Spleen (tissue), 11 donors: ENCODE measurements at regions not wholly inside any gene's neighbourhood (a gene's known extent, or its start where the extent isn't known, plus 50 kb on each side); places are given as distances from the start of the nearest gene placed in this dataset.

Source experiments
- DNase-seq: peaks from one replicate; pipeline ENCODE4 v3.0.0-alpha.2; 2020
- H3K27ac ChIP-seq, 8 donors: fragments of 200-600 bp; sonication (generic) in 7 of 8; 1 replicate in 4 of 8; 2 replicates in 4 of 8; pipeline versions ENCODE4 v1.5.0 to v1.8.0; 2016 to 2021; ENCODE audit warnings: inconsistent platforms in 4 of 8, mild to moderate bottlenecking in 4 of 8, moderate library complexity in 1 of 8
- H3K27me3 ChIP-seq, 7 donors: fragments of 200-600 bp; sonication (generic) in 6 of 7; replicated peaks in 1 of 7; 1 replicate in 4 of 7; 2 replicates in 3 of 7; pipeline versions ENCODE4 v1.5.0 to v1.8.0; 2016 to 2021; ENCODE audit warnings: inconsistent platforms in 3 of 7, mild to moderate bottlenecking in 1 of 7
- H3K36me3 ChIP-seq, 6 donors: fragments of 200-600 bp; sonication (generic) in 5 of 6; 1 replicate in 4 of 6; 2 replicates in 2 of 6; pipeline versions ENCODE4 v1.5.0 to v1.8.0; 2016 to 2021; ENCODE audit warnings: inconsistent platforms in 2 of 6
- H3K4me1 ChIP-seq, 6 donors: fragments of 200-600 bp; sonication (generic) in 5 of 6; 1 replicate in 3 of 6; 2 replicates in 3 of 6; pipeline versions ENCODE4 v1.5.0 to v1.8.0; 2016 to 2021; ENCODE audit warnings: inconsistent platforms in 3 of 6
- H3K4me3 ChIP-seq, 8 donors: fragments of 200-600 bp; sonication (generic) in 7 of 8; 1 replicate in 4 of 8; 2 replicates in 4 of 8; pipeline versions ENCODE4 v1.5.0 to v1.8.0; 2016 to 2021; ENCODE audit warnings: inconsistent platforms in 4 of 8, mild to moderate bottlenecking in 4 of 8, moderate library complexity in 2 of 8
- H3K9me3 ChIP-seq, 8 donors: fragments of 200-600 bp; sonication (generic) in 7 of 8; 1 replicate in 4 of 8; 2 replicates in 4 of 8; pipeline versions ENCODE4 v1.5.0 to v1.8.0; 2016 to 2021; ENCODE audit warnings: inconsistent platforms in 4 of 8
- CTCF ChIP-seq, 11 experiments: fragments of 200-600 bp in 7 of 11; fragments of 450-650 bp in 4 of 11; sonication (generic) in 4 of 11; IDR thresholded peaks in 8 of 11; conservative IDR thresholded peaks in 3 of 11; 1 replicate in 7 of 11; 2 replicates in 4 of 11; pipeline versions ENCODE4 v1.4.0 to v1.8.0; 2016 to 2021; ENCODE audit warnings: antibody characterized with exemption in 11 of 11, inconsistent platforms in 4 of 11, mild to moderate bottlenecking in 1 of 11
- POLR2A ChIP-seq, 3 donors: fragments of 450-650 bp; IDR thresholded peaks; one replicate each; pipeline ENCODE4 v1.5.1; 2017; ENCODE audit warnings: antibody characterized with exemption in 3 of 3, mild to moderate bottlenecking in 1 of 3
- POLR2AphosphoS5 ChIP-seq, 3 donors: sonication (generic); formaldehyde crosslinking; IDR thresholded peaks; one replicate each; pipeline ENCODE4 v1.5.1; 2017; ENCODE audit warnings: antibody characterized with exemption in 3 of 3
- WGBS, 5 donors: extraction: QIAGEN DNeasy Blood & Tissue Kit in 3 of 5; methylation state at CpG; one replicate each; pipeline versions ENCODE4 v1.1.5 to v1.1.7; 2013 to 2018; 5-methylcytosine and 5-hydroxymethylcytosine counted together
- intact Hi-C: fragments of 100-400 bp; cut with DNase I; formaldehyde crosslinking; loops from one replicate; pipeline ENCODE4 v1.15.0; 2023; ENCODE audit warnings: low total_unique reads
- donor health status: healthy with polysubstance abuse.
- donor health status: DM: no; HTN: no; CAD: no; lungs with moderate emphysema.
- donor health status: DM: no; HTN: no; CAD: no.
- donor health status: Bipolar disorder and iron deficiency.
- donor health status: healthy.
- donor health status: DM: no; HTN: no; CAD: no.
- donor health status: DM: yes; HTN: yes; CAD: no.

GRCh38 chr2:151048331-151049054 is 213.2 kb downstream of the RBM43 start:
- H3K36me3 ChIP-seq: no peaks in the 10 kb centered on the region
- 84 to 90% (median 89%) methylated on average over 6 of the region's 6 CpGs for WGBS, 5 donors
- no peaks in the 10 kb centered on the region for H3K27me3 ChIP-seq
- TF ChIP-seq CTCF (IDR thresholded peaks at IDR 0.05 in 8 of 11, conservative IDR thresholded peaks at IDR 0.05 in 3 of 11) (no peak), POLR2A (IDR thresholded peaks at IDR 0.05) (no peak), POLR2AphosphoS5 (IDR thresholded peaks at IDR 0.05) (no peak)
- no peak overlapping the region for H3K4me3 ChIP-seq
- peaks cover 0 to 5% (median 0%) of the 10 kb centered on the region in 6 donors for H3K4me1 ChIP-seq
- H3K27ac ChIP-seq: no peak overlapping the region
- intact Hi-C loops: no loop called here
- H3K9me3 ChIP-seq: peaks cover 0 to 4% (median 0%) of the 10 kb centered on the region in 8 donors
- DNase-seq: no peak

- Histone ChIP-seq H3K4me1 (no peaks in the 10 kb centered on the region), H3K36me3 (no peaks in the 10 kb centered on the region), H3K27ac (no peak overlapping the region), H3K4me3 (no peak overlapping the region), H3K9me3 (peaks cover 0 to 4% (median 0%) of the 10 kb centered on the region in 8 donors), H3K27me3 (no peaks in the 10 kb centered on the region)
- TF ChIP-seq CTCF (IDR thresholded peaks at IDR 0.05 in 8 of 11, conservative IDR thresholded peaks at IDR 0.05 in 3 of 11) (no peak), POLR2A (IDR thresholded peaks at IDR 0.05) (no peak), POLR2AphosphoS5 (IDR thresholded peaks at IDR 0.05) (no peak)
- WGBS, 5 donors: 80 to 87% (median 84%) methylated on average over 5 of the region's 5 CpGs
- intact Hi-C loops: no loop called here
- DNase-seq: no peak
Observed at GRCh38 chr2:151043484-151043883, 218.2 kb downstream of the RBM43 start.

GRCh38 chr2:151042964-151043363 is 218.7 kb downstream of the RBM43 start:
- Histone ChIP-seq H3K36me3 (no peaks in the 10 kb centered on the region), H3K4me3 (no peak overlapping the region), H3K4me1 (no peaks in the 10 kb centered on the region), H3K27ac (no peak overlapping the region), H3K9me3 (peaks cover 0 to 4% (median 0%) of the 10 kb centered on the region in 8 donors), H3K27me3 (no peaks in the 10 kb centered on the region)
- WGBS, 5 donors: 87 to 97% (median 94%) methylated on average over 2 of the region's 2 CpGs
- DNase-seq: no peak
- intact Hi-C loops: no loop called here
- TF ChIP-seq CTCF (IDR thresholded peaks at IDR 0.05 in 8 of 11, conservative IDR thresholded peaks at IDR 0.05 in 3 of 11): no peak
- TF ChIP-seq POLR2A (IDR thresholded peaks at IDR 0.05): no peak
- no peak for TF ChIP-seq POLR2AphosphoS5 (IDR thresholded peaks at IDR 0.05)

GRCh38 chr2:151040039-151040438 is 221.6 kb downstream of the RBM43 start:
- Histone ChIP-seq H3K36me3 (no peaks in the 10 kb centered on the region), H3K27ac (no peak overlapping the region), H3K9me3 (peaks cover 0 to 4% (median 0%) of the 10 kb centered on the region in 8 donors), H3K4me3 (no peak overlapping the region), H3K4me1 (no peaks in the 10 kb centered on the region), H3K27me3 (no peaks in the 10 kb centered on the region)
- DNase-seq: no peak
- 81 to 97% (median 91%) methylated on average over 3 of the region's 3 CpGs for WGBS, 5 donors
- intact Hi-C loops: no loop called here
- TF ChIP-seq POLR2AphosphoS5 (IDR thresholded peaks at IDR 0.05) (no peak), POLR2A (IDR thresholded peaks at IDR 0.05) (no peak)
